ENCODE measurements at regions not wholly inside any gene's neighbourhood (a gene's known extent, or its start where the extent isn't known, plus 50 kb on each side); places are given as distances from the start of the nearest gene placed in this dataset.
"Not testable (repeated sequence)": the region's sequence is repeated elsewhere in the genome, so short reads cannot be mapped to it uniquely, and the experiment has no call there.

DNA sequence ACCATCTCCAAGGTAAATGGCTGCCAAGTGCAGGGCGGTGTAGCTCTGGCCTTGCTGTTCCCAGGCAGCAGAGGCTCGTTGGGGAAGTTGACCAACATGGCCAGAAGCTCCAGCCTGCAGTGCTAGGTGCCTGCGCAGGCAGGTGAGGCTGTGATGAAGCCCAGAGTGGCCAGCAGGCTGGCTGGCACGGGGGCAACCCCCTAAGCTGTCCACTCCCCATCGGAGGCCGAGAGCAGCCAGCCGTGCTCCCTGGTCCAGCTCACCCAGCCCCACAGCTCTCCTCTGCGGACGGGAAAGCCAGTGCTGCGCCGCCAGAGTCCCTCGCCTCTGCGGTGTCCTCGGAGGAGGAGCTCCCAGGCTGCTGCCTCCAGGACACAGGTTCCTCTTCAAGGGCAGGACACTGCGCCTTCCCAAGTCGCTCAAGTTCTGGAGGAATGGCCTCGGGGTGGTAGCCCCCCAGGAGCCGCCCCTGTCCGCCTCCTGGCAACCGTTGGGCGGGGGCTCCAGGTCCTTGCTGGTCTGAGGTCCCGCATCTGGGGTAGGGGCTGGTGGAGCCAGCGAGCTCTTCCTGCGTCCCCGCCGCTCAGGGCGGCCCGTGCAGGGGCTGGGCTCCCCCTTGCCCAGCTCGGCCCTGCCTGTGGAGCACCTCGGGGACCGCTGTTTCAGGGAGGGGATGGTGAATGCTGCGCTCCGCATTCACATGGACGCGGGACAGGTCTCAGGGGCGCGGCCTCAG, 1438.1 kb upstream of the TPTE start:
- H3K4ac ChIP-seq (replicated peaks; ENCODE audit: insufficient read length, low read depth, low read length); H3K18ac ChIP-seq (ENCODE audit: extremely low read depth, low read length); H3K4me2 ChIP-seq (ENCODE audit: insufficient read depth in 1 of 2, low read depth in 2 of 2, low read length in 2 of 2); H3K56ac ChIP-seq (replicated peaks; ENCODE audit: insufficient read length, low read depth, low read length); H3K27ac ChIP-seq (ENCODE audit: low read depth, low read length); H3K27me3 ChIP-seq (replicated peaks in 1 of 4; ENCODE audit: control insufficient read depth in 3 of 4, extremely low read depth in 1 of 4, insufficient read depth in 3 of 4, low read length in 3 of 4); H2AFZ ChIP-seq (ENCODE audit: low read length); H2BK12ac ChIP-seq (ENCODE audit: low read depth, low read length); H4K8ac ChIP-seq (ENCODE audit: extremely low read depth, insufficient read depth, low read length); H3K79me2 ChIP-seq (ENCODE audit: control insufficient read depth in 1 of 2, insufficient read depth in 2 of 2, low read length in 2 of 2); H2BK15ac ChIP-seq (ENCODE audit: low read length); CTCF ChIA-PET (ENCODE audit: partially characterized antibody); H2AK5ac ChIP-seq (ENCODE audit: low read depth, low read length); H4K20me1 ChIP-seq (replicated peaks in 1 of 2; ENCODE audit: control insufficient read depth in 1 of 2, insufficient read depth in 2 of 2, low read length in 2 of 2); H3K23ac ChIP-seq (ENCODE audit: insufficient read length); H3K4me3 ChIP-seq (ENCODE audit: extremely low read depth in 1 of 4, insufficient read depth in 2 of 4, low read depth in 3 of 4, low read length in 4 of 4); H3K79me1 ChIP-seq (ENCODE audit: low read depth, low read length); FAIRE-seq; H4K91ac ChIP-seq (replicated peaks; ENCODE audit: insufficient read length, low read length); H3K14ac ChIP-seq (ENCODE audit: insufficient read length); H2BK5ac ChIP-seq (ENCODE audit: low read depth, low read length); H4K5ac ChIP-seq (ENCODE audit: insufficient read length, low read depth, low read length); POLR2A ChIA-PET (ENCODE audit: partially characterized antibody); H2BK120ac ChIP-seq (replicated peaks; ENCODE audit: low read depth, low read length); H3K4me1 ChIP-seq (replicated peaks in 1 of 4; ENCODE audit: control insufficient read depth in 3 of 4, insufficient read depth in 4 of 4, low read length in 3 of 4); H3K23me2 ChIP-seq (ENCODE audit: low read depth, low read length); H3K36me3 ChIP-seq (ENCODE audit: control insufficient read depth in 2 of 4, insufficient read depth in 4 of 4, low read length in 3 of 4); DNase-seq (ENCODE audit: low read depth in 1 of 2, low spot score in 2 of 2); H2BK20ac ChIP-seq (ENCODE audit: low read length); H3K9ac ChIP-seq (replicated peaks in 1 of 4; ENCODE audit: extremely low read depth in 1 of 4, low read depth in 3 of 4, low read length in 3 of 4): not testable (repeated sequence)
- H3K9me3 ChIP-seq (ENCODE audit: insufficient read depth in 2 of 2, low read depth in 1 of 2, low read length in 1 of 2): peaks cover 0 to 38% of the 10 kb centered on the region in 2 experiments; a peak in 2 of 4 replicates
- 78% methylated on average over 18 of the region's 37 CpGs; no CpG with 5 or more reads in 1 of the 2 experiments for WGBS, 2 experiments (ENCODE audit: extremely low coverage in 1 of 2, insufficient coverage in 1 of 2, insufficient read length in 1 of 2, insufficient replicate concordance in 2 of 2, low coverage in 1 of 2, low lambda C conversion rate in 2 of 2, missing lambda C conversion rate in 1 of 2)

DNA sequence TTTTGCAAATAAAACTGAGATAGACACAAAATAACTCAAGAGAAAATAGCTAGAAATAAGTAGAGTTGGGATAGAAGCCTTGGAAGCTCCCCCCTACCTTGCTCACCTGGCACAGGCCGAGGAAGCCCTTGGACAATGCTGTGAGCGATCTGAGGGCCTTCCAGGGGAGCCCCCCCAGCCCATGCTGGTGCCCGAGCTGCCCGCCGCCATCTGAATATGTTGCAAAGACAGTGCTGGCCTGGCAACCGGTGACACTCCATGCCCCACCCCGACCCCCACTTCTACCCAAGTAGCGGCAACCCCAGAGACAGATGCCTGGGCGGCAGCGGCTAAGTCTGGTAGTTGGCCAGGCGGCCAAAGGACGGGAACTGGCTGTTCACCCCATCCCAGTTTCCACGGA, 1435.1 kb upstream of the TPTE start:
- WGBS, 2 experiments (ENCODE audit: extremely low coverage in 1 of 2, insufficient coverage in 1 of 2, insufficient read length in 1 of 2, insufficient replicate concordance in 2 of 2, low coverage in 1 of 2, low lambda C conversion rate in 2 of 2, missing lambda C conversion rate in 1 of 2): 89% methylated on average over 10 of the region's 13 CpGs; no CpG with 5 or more reads in 1 of the 2 experiments
- H2BK15ac ChIP-seq (ENCODE audit: low read length); POLR2A ChIA-PET (ENCODE audit: partially characterized antibody); H3K27me3 ChIP-seq (replicated peaks in 1 of 4; ENCODE audit: control insufficient read depth in 3 of 4, extremely low read depth in 1 of 4, insufficient read depth in 3 of 4, low read length in 3 of 4); H2AFZ ChIP-seq (ENCODE audit: low read length); H3K14ac ChIP-seq (ENCODE audit: insufficient read length); H4K20me1 ChIP-seq (replicated peaks in 1 of 2; ENCODE audit: control insufficient read depth in 1 of 2, insufficient read depth in 2 of 2, low read length in 2 of 2); H3K4me1 ChIP-seq (replicated peaks in 1 of 4; ENCODE audit: control insufficient read depth in 3 of 4, insufficient read depth in 4 of 4, low read length in 3 of 4); CTCF ChIA-PET (ENCODE audit: partially characterized antibody); H3K79me2 ChIP-seq (ENCODE audit: control insufficient read depth in 1 of 2, insufficient read depth in 2 of 2, low read length in 2 of 2); H2BK120ac ChIP-seq (replicated peaks; ENCODE audit: low read depth, low read length); H2AK5ac ChIP-seq (ENCODE audit: low read depth, low read length); H4K8ac ChIP-seq (ENCODE audit: extremely low read depth, insufficient read depth, low read length); H3K18ac ChIP-seq (ENCODE audit: extremely low read depth, low read length); FAIRE-seq; H3K23ac ChIP-seq (ENCODE audit: insufficient read length); H3K4me2 ChIP-seq (ENCODE audit: insufficient read depth in 1 of 2, low read depth in 2 of 2, low read length in 2 of 2); H4K5ac ChIP-seq (ENCODE audit: insufficient read length, low read depth, low read length); H2BK20ac ChIP-seq (ENCODE audit: low read length); H3K4me3 ChIP-seq (ENCODE audit: extremely low read depth in 1 of 4, insufficient read depth in 2 of 4, low read depth in 3 of 4, low read length in 4 of 4); DNase-seq (ENCODE audit: low read depth in 1 of 2, low spot score in 2 of 2); H3K23me2 ChIP-seq (ENCODE audit: low read depth, low read length); H3K27ac ChIP-seq (ENCODE audit: low read depth, low read length); H2BK12ac ChIP-seq (ENCODE audit: low read depth, low read length); H3K79me1 ChIP-seq (ENCODE audit: low read depth, low read length); H3K36me3 ChIP-seq (ENCODE audit: control insufficient read depth in 2 of 4, insufficient read depth in 4 of 4, low read length in 3 of 4); H3K4ac ChIP-seq (replicated peaks; ENCODE audit: insufficient read length, low read depth, low read length); H4K91ac ChIP-seq (replicated peaks; ENCODE audit: insufficient read length, low read length); H3K9ac ChIP-seq (replicated peaks in 1 of 4; ENCODE audit: extremely low read depth in 1 of 4, low read depth in 3 of 4, low read length in 3 of 4); H2BK5ac ChIP-seq (ENCODE audit: low read depth, low read length); H3K56ac ChIP-seq (replicated peaks; ENCODE audit: insufficient read length, low read depth, low read length): not testable (repeated sequence)
- H3K9me3 ChIP-seq (ENCODE audit: insufficient read depth in 2 of 2, low read depth in 1 of 2, low read length in 1 of 2): peaks cover 0 to 38% of the 10 kb centered on the region in 2 experiments; a peak in 2 of 4 replicates

Data from H1 (cell line).